Body of pancreas (tissue), 4 donors: ENCODE measurements at regions not wholly inside any gene's neighbourhood (a gene's known extent, or its start where the extent isn't known, plus 50 kb on each side); places are given as distances from the start of the nearest gene placed in this dataset.

Experiments used
- ATAC-seq: fragments of 150-250 bp; one replicate; pipeline ENCODE4 v1.9.1; 2016
- DNase-seq, 4 donors: peaks; one replicate each; pipeline ENCODE4 v3.0.0-alpha.2; 2019
- H3K27ac ChIP-seq, 4 donors: fragments of 200-600 bp; sonication (generic); 1 replicate in 3 of 4; 2 replicates in 1 of 4; pipeline versions ENCODE4 v1.5.1 to v1.6.1; 2016 to 2019; ENCODE audit warnings: mild to moderate bottlenecking in 1 of 4, mixed read lengths in 1 of 4, moderate library complexity in 1 of 4
- H3K27me3 ChIP-seq, 2 donors: fragments of 200-600 bp; sonication (generic); one replicate each; pipeline ENCODE4 v1.6.0; 2016; ENCODE audit warnings: mild to moderate bottlenecking in 1 of 2
- H3K36me3 ChIP-seq, 2 donors: fragments of 200-600 bp; sonication (generic); replicated peaks in 1 of 2; 2 replicates each; pipeline ENCODE4 v1.5.1; 2016; ENCODE audit warnings: low read depth in 2 of 2; ENCODE audit not compliant: insufficient read depth in 1 of 2
- H3K4me1 ChIP-seq: fragments of 200-600 bp; sonication (generic); one replicate; pipeline ENCODE4 v1.6.0; 2016
- H3K4me3 ChIP-seq, 2 donors: fragments of 200-600 bp; sonication (generic); 1 replicate in 1 of 2; 2 replicates in 1 of 2; pipeline ENCODE4 v1.5.1; 2016 to 2019
- H3K9me3 ChIP-seq, 3 donors: fragments of 200-600 bp; sonication (generic); 1 replicate in 2 of 3; 2 replicates in 1 of 3; pipeline ENCODE4 v1.5.1; 2016
- CTCF ChIP-seq, 7 experiments: fragments of 450-650 bp in 4 of 7; fragments of 200-600 bp in 3 of 7; sonication (generic) in 3 of 7; IDR thresholded peaks; one replicate each; pipeline ENCODE4 v1.5.1; 2016 to 2019; ENCODE audit warnings: antibody characterized with exemption in 7 of 7
- POLR2A ChIP-seq, 3 donors: fragments of 450-650 bp; IDR thresholded peaks; one replicate each; pipeline ENCODE4 v1.6.1; 2016; ENCODE audit warnings: antibody characterized with exemption in 3 of 3, mild to moderate bottlenecking in 2 of 3
- WGBS, 2 donors: methylation state at CpG; one replicate each; pipeline ENCODE4 v1.1.5; 2017; 5-methylcytosine and 5-hydroxymethylcytosine counted together
- intact Hi-C: fragments of 100-400 bp; cut with DNase I; formaldehyde crosslinking; loops from one replicate; pipeline ENCODE4 v1.15.1; 2023

- DNase-seq = no peak
- Histone ChIP-seq H3K4me1 (no peaks in the 10 kb centered on the region), H3K9me3 (no peaks in the 10 kb centered on the region), H3K27ac (no peak overlapping the region), H3K4me3 (no peak overlapping the region), H3K36me3 (no peaks in the 10 kb centered on the region), H3K27me3 (no peaks in the 10 kb centered on the region)
- 73 to 75% methylated on average over 5 of the region's 5 CpGs for WGBS, 2 donors
- no peak for ATAC-seq
- intact Hi-C loops = no loop called here
- no peak for TF ChIP-seq CTCF (IDR thresholded peaks at IDR 0.05)
Measured at GRCh38 chr7:153324094-153324493, 564.5 kb downstream of the ACTR3B start.

DNA sequence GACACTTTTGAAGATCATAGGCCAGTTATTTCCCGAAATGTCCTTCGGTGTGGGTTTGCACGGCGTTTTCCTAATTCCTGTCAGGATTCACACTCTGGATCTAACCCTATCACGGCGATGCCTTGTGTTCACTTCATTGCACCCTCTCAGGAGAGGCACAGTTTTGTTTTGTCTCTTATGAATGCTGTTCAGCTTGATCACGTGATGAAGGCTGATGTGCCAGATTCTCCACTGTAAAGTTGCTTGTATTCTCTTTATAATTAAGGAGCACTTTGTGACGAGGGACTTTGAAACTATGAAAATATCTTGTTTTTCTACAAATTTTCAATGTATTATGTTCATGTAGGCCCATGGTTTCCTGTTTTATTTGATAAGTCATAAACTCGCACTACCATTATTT lies 568.1 kb downstream of the ACTR3B start:
- Histone ChIP-seq H3K27me3 (no peaks in the 10 kb centered on the region), H3K9me3 (no peaks in the 10 kb centered on the region), H3K27ac (no peak overlapping the region), H3K36me3 (no peaks in the 10 kb centered on the region), H3K4me3 (no peak overlapping the region), H3K4me1 (no peaks in the 10 kb centered on the region)
- DNase-seq (no peak), ATAC-seq (no peak)
- intact Hi-C loops = no loop called here
- WGBS, 2 donors = 83 to 88% methylated on average over 9 of the region's 9 CpGs
- TF ChIP-seq POLR2A (IDR thresholded peaks at IDR 0.05) (no peak), CTCF (IDR thresholded peaks at IDR 0.05) (no peak)

- no peaks in the 10 kb centered on the region for H3K9me3 ChIP-seq
- DNase-seq = no peak
- ATAC-seq = no peak
- no peak overlapping the region for H3K4me3 ChIP-seq
- H3K27me3 ChIP-seq = no peaks in the 10 kb centered on the region
- intact Hi-C loops = no loop called here
- H3K36me3 ChIP-seq = no peaks in the 10 kb centered on the region
- TF ChIP-seq POLR2A (IDR thresholded peaks at IDR 0.05) (no peak), CTCF (IDR thresholded peaks at IDR 0.05) (no peak)
- 74 to 90% methylated on average over 3 of the region's 3 CpGs for WGBS, 2 donors
- no peak overlapping the region for H3K27ac ChIP-seq
- no peaks in the 10 kb centered on the region for H3K4me1 ChIP-seq
Measured at GRCh38 chr7:153331427-153331826, 571.9 kb downstream of the ACTR3B start.

GRCh38 chr7:153354071-153354470 lies 594.5 kb downstream of the ACTR3B start:
- TF ChIP-seq POLR2A (IDR thresholded peaks at IDR 0.05) (no peak), CTCF (IDR thresholded peaks at IDR 0.05) (no peak)
- Histone ChIP-seq H3K4me3 (no peak overlapping the region), H3K27me3 (no peaks in the 10 kb centered on the region), H3K36me3 (no peaks in the 10 kb centered on the region), H3K9me3 (no peaks in the 10 kb centered on the region), H3K27ac (no peak overlapping the region), H3K4me1 (no peaks in the 10 kb centered on the region)
- DNase-seq (no peak), ATAC-seq (no peak)
- intact Hi-C loops = no loop called here
- WGBS, 2 donors = 72 to 87% methylated on average over 5 of the region's 5 CpGs

DNA sequence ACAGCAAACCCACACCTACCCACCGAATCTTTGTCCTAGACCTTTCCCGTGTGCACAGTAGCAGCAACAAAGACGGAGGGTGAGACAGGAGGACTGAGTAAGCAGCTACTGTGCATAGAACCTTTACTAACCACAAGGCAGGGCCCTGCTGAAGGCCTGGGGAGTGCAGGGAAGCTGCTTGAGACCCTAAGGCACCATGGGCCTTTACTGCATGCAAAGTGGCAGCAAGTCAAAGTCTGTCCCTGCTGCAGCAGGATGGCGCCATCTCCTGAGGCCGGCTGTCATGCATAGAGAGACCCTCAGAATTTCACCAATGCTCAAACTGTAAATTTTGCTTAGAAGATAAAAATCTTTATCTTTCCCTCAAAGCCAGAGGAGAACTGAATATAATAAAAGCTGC lies 610.5 kb downstream of the ACTR3B start:
- Histone ChIP-seq H3K27me3 (no peaks in the 10 kb centered on the region), H3K27ac (no peak overlapping the region), H3K4me3 (no peak overlapping the region), H3K9me3 (peaks cover 0 to 6% (median 0%) of the 10 kb centered on the region in 3 donors), H3K36me3 (no peaks in the 10 kb centered on the region), H3K4me1 (no peaks in the 10 kb centered on the region)
- DNase-seq (no peak), ATAC-seq (no peak)
- 57 to 69% methylated on average over 5 of the region's 5 CpGs for WGBS, 2 donors
- TF ChIP-seq CTCF (IDR thresholded peaks at IDR 0.05) (no peak), POLR2A (IDR thresholded peaks at IDR 0.05) (no peak)
- intact Hi-C loops = no loop called here
